Muscle layer of duodenum (tissue), 2 donors: ENCODE measurements at regions not wholly inside any gene's neighbourhood (a gene's known extent, or its start where the extent isn't known, plus 50 kb on each side); places are given as distances from the start of the nearest gene placed in this dataset.
A peak's percentile ranks its signal among the peaks of the same experiment; 100 is the strongest.

ENCODE experiments used
- H3K27ac ChIP-seq: one replicate; pipeline ENCODE4 v1.7.0; 2013; ENCODE audit warnings: mild to moderate bottlenecking, low read length
- H3K27me3 ChIP-seq: one replicate; pipeline ENCODE4 v1.7.0; 2013; ENCODE audit warnings: low read depth, mild to moderate bottlenecking, control low read depth, low read length
- H3K36me3 ChIP-seq, 2 donors: one replicate each; pipeline ENCODE4 v1.7.0; 2013; ENCODE audit warnings: low read length in 2 of 2, control low read depth in 1 of 2, mild to moderate bottlenecking in 1 of 2; ENCODE audit not compliant: insufficient read depth in 2 of 2, control insufficient read depth in 1 of 2
- H3K4me1 ChIP-seq, 2 donors: one replicate each; pipeline ENCODE4 v1.7.0; 2013; ENCODE audit warnings: low read length in 2 of 2, mild to moderate bottlenecking in 2 of 2, control low read depth in 1 of 2, moderate library complexity in 1 of 2; ENCODE audit not compliant: insufficient read depth in 2 of 2, control insufficient read depth in 1 of 2
- H3K4me3 ChIP-seq, 2 donors: one replicate each; pipeline ENCODE4 v1.7.0; 2013; ENCODE audit warnings: low read length in 2 of 2, low read depth in 1 of 2, mild to moderate bottlenecking in 1 of 2
- H3K9me3 ChIP-seq, 2 donors: one replicate each; pipeline ENCODE4 v1.7.0; 2013; ENCODE audit warnings: low read length in 2 of 2, control low read depth in 1 of 2, mild to moderate bottlenecking in 1 of 2; ENCODE audit not compliant: control insufficient read depth in 1 of 2
- donor health status: healthy.

DNA sequence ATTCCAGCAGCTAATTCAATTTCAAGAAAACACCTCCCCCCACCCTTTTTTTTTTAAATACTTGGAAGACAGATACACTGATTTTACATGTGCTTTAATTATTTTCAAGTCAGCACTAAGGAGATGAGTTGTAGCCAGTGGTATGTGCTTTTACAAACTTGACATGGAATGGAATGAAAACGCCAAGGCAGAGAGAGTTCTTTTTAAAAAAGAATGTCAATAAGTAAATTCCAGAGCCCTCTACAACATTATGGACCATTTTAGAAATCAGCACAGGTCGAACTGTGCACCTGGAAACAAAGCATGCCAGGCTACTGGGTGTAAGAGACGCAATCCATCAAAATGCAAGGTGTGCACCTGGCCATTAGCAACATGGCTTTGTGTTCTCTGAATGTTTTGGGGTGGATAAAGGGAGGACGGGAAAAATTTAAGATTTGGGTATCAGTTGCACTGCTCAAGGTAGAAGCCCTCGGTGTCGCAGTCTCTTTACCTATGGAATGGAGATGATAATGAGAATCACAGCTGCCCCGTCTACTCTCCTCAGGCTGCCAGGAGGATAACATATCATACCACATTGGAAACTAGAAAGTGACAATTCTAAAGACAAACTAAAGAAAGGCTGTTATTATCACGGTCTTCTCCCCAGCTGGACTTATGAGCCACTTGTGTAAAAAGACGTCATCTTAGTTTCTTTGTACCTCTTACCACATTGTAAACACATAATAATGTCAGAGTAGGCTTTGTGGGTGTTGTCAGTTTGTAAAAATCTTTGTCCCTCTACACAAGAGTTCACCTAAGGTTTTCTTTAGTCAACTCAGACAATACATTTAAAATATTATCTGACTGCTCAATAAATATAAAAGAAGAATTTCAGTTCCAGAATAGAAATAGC, 107.4 kb upstream of the PRICKLE2 start:
- Histone ChIP-seq H3K4me1 (no peaks in the 10 kb centered on the region), H3K27me3 (no peaks in the 10 kb centered on the region), H3K4me3 (no peak overlapping the region), H3K9me3 (no peaks in the 10 kb centered on the region), H3K27ac (no peak overlapping the region), H3K36me3 (no peaks in the 10 kb centered on the region)

DNA sequence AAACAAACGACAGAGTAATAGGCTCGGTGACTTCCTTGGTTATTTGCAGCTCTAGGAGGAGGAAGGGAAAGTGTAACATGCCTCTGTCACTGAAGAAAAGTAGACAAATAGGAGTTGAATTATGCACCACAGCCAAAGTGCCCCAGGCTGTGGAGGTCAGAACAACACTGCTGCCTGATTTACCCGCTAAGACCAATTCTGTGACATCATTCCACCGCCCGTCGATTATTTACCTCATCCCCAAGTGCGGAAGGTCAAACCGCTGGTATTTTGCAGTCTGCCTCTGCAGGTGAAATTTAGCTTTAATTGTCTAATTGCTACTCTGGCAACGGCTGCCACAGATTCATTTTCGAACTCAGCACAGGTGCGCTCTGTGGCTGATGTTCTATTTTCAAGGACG, 106.3 kb upstream of the PRICKLE2 start:
- no peak overlapping the region for H3K4me3 ChIP-seq
- no peaks in the 10 kb centered on the region for H3K27me3 ChIP-seq
- no peak overlapping the region for H3K27ac ChIP-seq
- no peaks in the 10 kb centered on the region for H3K9me3 ChIP-seq
- no peaks in the 10 kb centered on the region for H3K4me1 ChIP-seq
- H3K36me3 ChIP-seq = no peaks in the 10 kb centered on the region

GRCh38 chr3:64329037-64329436, 103.8 kb upstream of the PRICKLE2 start:
- Histone ChIP-seq H3K4me1 (no peaks in the 10 kb centered on the region), H3K36me3 (no peaks in the 10 kb centered on the region), H3K4me3 (no peak overlapping the region), H3K9me3 (no peaks in the 10 kb centered on the region), H3K27me3 (no peaks in the 10 kb centered on the region), H3K27ac (no peak overlapping the region)

DNA sequence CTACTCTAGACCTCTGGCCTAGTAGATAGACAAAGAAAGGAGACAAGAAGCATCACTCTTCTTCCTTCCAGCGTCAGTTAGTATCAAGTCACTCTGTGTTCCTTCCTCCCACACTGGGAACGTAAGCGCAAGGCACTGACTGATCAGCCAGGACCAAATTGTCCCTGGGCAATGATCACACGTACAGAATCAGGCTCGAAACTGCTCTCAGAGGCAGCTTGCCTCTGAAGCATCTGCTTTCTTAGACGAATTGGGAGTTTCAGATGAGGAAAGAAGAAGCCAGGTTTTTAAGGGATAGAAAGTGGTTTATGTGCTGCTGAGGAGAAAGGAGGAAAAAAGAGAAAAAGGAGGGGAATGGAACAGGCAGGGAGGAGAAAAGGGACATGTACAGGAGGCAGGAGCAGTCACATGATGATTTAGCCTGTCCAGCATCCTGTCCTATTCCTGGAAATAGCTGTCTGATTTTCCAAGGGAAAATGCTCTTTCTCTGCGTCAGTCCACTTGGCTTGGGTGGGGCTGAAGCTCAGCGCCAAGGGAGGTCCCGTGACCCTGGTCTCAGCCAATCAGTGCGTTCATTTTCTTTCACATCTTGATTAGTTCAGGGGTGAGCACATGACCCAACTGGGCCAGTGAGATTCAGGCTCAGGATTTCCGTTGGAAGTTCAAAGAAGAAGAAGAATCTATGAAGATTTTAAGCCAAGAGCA, 102.0 kb upstream of the PRICKLE2 start:
- H3K4me3 ChIP-seq = no peak overlapping the region

DNA sequence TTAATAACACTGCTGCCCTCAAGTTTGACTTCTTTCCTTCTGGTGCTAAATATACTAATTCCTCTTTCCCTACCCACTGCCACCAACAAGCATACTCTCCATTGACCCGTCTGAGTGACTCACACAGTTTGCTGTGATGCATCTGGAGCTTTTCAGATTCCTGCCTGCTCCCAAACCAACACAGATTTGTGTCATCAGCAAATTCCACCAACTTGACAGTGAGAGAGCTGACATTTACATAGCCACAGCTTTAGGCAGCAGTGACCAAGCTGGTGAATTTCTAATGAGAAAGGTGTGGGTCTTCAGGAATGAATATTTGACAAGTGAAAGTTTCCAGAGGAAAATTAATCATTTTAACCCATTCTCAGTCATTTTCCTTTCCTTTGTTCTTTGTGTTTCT, 96.5 kb upstream of the PRICKLE2 start:
- Histone ChIP-seq H3K9me3 (no peaks in the 10 kb centered on the region), H3K4me3 (no peak overlapping the region), H3K4me1 (peaks cover 0 to 11% of the 10 kb centered on the region in 2 donors), H3K27ac (no peak overlapping the region), H3K36me3 (no peaks in the 10 kb centered on the region), H3K27me3 (no peaks in the 10 kb centered on the region)

More for the DNA sequence above, 102.0 kb upstream of the PRICKLE2 start:
- Histone ChIP-seq H3K27ac (peak overlapping the region; percentile 67), H3K9me3 (no peaks in the 10 kb centered on the region), H3K4me1 (no peaks in the 10 kb centered on the region), H3K36me3 (no peaks in the 10 kb centered on the region), H3K27me3 (no peaks in the 10 kb centered on the region)

DNA sequence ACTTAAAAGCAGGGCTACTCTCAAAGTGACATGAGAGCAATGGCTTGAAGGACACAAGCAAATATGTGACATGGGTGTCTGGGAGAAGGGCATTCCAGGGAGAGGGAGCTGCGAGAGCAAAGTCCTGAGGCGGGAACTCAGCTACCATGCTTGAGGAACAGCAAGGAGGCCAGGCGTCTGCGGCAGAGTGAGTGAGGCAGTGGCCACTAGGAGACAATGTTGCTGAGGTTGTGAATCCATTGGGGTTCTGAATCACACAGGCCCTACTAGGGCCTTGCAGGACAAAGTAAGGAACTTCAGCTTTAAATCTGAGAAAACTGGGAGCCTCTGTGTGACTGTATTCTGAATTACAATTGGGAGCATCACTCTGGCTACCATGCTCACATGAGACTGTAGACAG, 94.1 kb upstream of the PRICKLE2 start:
- no peak overlapping the region for H3K4me3 ChIP-seq
- H3K36me3 ChIP-seq = no peaks in the 10 kb centered on the region
- no peaks in the 10 kb centered on the region for H3K9me3 ChIP-seq
- peaks cover 0 to 11% of the 10 kb centered on the region in 2 donors for H3K4me1 ChIP-seq
- H3K27me3 ChIP-seq = no peaks in the 10 kb centered on the region
- H3K27ac ChIP-seq = no peak overlapping the region

- Histone ChIP-seq H3K4me1 (peaks cover 0 to 11% of the 10 kb centered on the region in 2 donors), H3K27ac (no peak overlapping the region), H3K36me3 (no peaks in the 10 kb centered on the region)
Measured at GRCh38 chr3:64318668-64319271, 93.5 kb upstream of the PRICKLE2 start.

GRCh38 chr3:64318001-64318400, 92.7 kb upstream of the PRICKLE2 start:
- Histone ChIP-seq H3K9me3 (no peaks in the 10 kb centered on the region), H3K36me3 (no peaks in the 10 kb centered on the region), H3K27me3 (no peaks in the 10 kb centered on the region), H3K4me3 (no peak overlapping the region), H3K4me1 (peaks cover 0 to 11% of the 10 kb centered on the region in 2 donors), H3K27ac (no peak overlapping the region)

More at GRCh38 chr3:64318668-64319271, 93.5 kb upstream of the PRICKLE2 start:
- no peak overlapping the region for H3K4me3 ChIP-seq
- H3K9me3 ChIP-seq = no peaks in the 10 kb centered on the region
- no peaks in the 10 kb centered on the region for H3K27me3 ChIP-seq

DNA sequence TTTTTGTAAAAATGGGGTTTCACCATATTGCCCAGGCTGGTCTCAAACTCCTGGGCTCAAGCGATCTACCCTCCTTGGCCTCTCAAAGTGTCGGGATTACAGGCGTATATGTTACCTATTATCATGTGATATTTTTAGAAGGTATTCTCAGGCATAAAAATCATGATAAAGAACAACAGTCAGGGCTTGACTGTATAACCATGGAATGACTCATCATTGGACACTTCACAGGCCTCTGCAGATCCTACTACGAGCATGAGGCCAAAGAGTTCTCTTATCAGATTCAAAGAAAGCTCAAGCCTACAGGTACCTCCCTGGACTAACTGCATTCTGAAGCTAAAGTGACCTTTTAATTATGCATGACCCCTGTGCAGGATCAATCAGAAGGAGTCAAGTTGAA, 91.7 kb upstream of the PRICKLE2 start:
- Histone ChIP-seq H3K4me1 (peaks cover 0 to 9% of the 10 kb centered on the region in 2 donors), H3K9me3 (no peaks in the 10 kb centered on the region)

GRCh38 chr3:64311424-64312061, 86.3 kb upstream of the PRICKLE2 start:
- Histone ChIP-seq H3K9me3 (no peaks in the 10 kb centered on the region), H3K4me3 (no peak overlapping the region), H3K36me3 (no peaks in the 10 kb centered on the region), H3K27me3 (no peaks in the 10 kb centered on the region), H3K4me1 (no peaks in the 10 kb centered on the region), H3K27ac (no peak overlapping the region)

More for the DNA sequence above, 91.7 kb upstream of the PRICKLE2 start:
- no peaks in the 10 kb centered on the region for H3K27me3 ChIP-seq
- no peak overlapping the region for H3K27ac ChIP-seq
- no peaks in the 10 kb centered on the region for H3K36me3 ChIP-seq
- no peak overlapping the region for H3K4me3 ChIP-seq

DNA sequence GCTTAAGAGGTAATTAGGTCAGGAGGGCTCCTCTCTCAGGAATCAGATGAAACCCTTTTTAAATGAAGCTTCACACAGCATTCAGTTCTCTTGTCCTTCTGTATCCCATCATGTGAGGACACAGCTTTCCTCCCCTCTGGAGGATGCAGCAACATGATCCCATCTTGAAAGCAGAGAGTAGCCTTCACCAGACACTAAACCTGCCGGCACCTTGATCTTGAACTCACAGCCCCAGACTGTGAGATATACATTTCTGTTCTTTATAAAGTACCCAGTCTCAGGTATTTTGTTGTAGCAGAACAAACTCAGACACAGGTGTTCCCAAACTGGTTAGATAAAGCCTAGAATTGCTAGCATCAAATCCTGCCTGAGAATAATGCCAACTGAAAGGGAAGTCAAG, 83.7 kb upstream of the PRICKLE2 start:
- Histone ChIP-seq H3K9me3 (no peaks in the 10 kb centered on the region), H3K36me3 (no peaks in the 10 kb centered on the region), H3K27ac (no peak overlapping the region), H3K27me3 (no peaks in the 10 kb centered on the region), H3K4me1 (no peaks in the 10 kb centered on the region), H3K4me3 (no peak overlapping the region)
